ENCODE measurements at regions not wholly inside any gene's neighbourhood (a gene's known extent, or its start where the extent isn't known, plus 50 kb on each side); places are given as distances from the start of the nearest gene placed in this dataset.

- Histone ChIP-seq H2AFZ (no peak overlapping the region), H3K9me3 (ENCODE audit: control insufficient read depth, low read length) (no peaks in the 10 kb centered on the region), H3K36me3 (ENCODE audit: control insufficient read depth, insufficient read depth, low read length) (no peaks in the 10 kb centered on the region), H3K9ac (no peak overlapping the region), H3K27ac (no peak overlapping the region), H3K4me1 (no peaks in the 10 kb centered on the region), H3K4me3 (ENCODE audit: low read depth, low read length) (no peak overlapping the region), H3K79me2 (no peaks in the 10 kb centered on the region), H3K4me2 (ENCODE audit: low read length) (no peak overlapping the region), H3K27me3 (ENCODE audit: control insufficient read depth, insufficient read depth, low read length) (no peaks in the 10 kb centered on the region)
- TF ChIP-seq, protein P1, sequence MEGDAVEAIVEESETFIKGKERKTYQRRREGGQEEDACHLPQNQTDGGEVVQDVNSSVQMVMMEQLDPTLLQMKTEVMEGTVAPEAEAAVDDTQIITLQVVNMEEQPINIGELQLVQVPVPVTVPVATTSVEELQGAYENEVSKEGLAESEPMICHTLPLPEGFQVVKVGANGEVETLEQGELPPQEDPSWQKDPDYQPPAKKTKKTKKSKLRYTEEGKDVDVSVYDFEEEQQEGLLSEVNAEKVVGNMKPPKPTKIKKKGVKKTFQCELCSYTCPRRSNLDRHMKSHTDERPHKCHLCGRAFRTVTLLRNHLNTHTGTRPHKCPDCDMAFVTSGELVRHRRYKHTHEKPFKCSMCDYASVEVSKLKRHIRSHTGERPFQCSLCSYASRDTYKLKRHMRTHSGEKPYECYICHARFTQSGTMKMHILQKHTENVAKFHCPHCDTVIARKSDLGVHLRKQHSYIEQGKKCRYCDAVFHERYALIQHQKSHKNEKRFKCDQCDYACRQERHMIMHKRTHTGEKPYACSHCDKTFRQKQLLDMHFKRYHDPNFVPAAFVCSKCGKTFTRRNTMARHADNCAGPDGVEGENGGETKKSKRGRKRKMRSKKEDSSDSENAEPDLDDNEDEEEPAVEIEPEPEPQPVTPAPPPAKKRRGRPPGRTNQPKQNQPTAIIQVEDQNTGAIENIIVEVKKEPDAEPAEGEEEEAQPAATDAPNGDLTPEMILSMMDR (IDR thresholded peaks at IDR 0.05) = no peak
These were observed 88.5 kb upstream of the ADGRB3 start for GRCh38 chr6:68546620-68547019.

DNA sequence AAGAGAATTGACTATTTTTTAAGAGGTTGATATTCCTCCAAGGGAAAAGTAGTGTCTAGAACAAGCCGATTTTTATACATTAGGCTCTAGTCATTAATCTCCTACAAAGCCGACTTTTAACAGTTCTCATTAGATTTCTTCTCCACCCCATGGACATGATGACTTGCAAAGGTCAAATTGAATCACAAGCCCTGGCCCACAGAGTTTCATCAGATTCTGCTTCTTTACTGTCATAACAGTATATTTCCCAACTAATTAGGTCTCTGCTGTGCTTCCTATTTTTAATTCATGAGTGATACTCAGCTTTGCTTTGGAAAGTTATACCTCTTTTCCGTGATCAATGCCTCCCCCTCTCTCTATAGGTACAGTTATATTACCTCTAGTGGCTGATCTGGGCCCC, 90.6 kb upstream of the ADGRB3 start:
- H3K27ac ChIP-seq = no peak overlapping the region
- H3K36me3 ChIP-seq (ENCODE audit: control insufficient read depth, insufficient read depth, low read length) = no peaks in the 10 kb centered on the region
- H2AFZ ChIP-seq = no peak overlapping the region
- H3K27me3 ChIP-seq (ENCODE audit: control insufficient read depth, insufficient read depth, low read length) = no peaks in the 10 kb centered on the region
- no peak overlapping the region for H3K9ac ChIP-seq
- H3K4me2 ChIP-seq (ENCODE audit: low read length) = no peak overlapping the region
- no peaks in the 10 kb centered on the region for H3K9me3 ChIP-seq (ENCODE audit: control insufficient read depth, low read length)
- H3K4me3 ChIP-seq (ENCODE audit: low read depth, low read length) = no peak overlapping the region
- no peaks in the 10 kb centered on the region for H3K79me2 ChIP-seq
- TF ChIP-seq, protein P1 (IDR thresholded peaks at IDR 0.05) = no peak
- no peaks in the 10 kb centered on the region for H3K4me1 ChIP-seq

- Histone ChIP-seq H3K9ac (no peak overlapping the region), H2AFZ (no peak overlapping the region), H3K36me3 (ENCODE audit: control insufficient read depth, insufficient read depth, low read length) (no peaks in the 10 kb centered on the region), H3K4me1 (no peaks in the 10 kb centered on the region), H3K4me2 (ENCODE audit: low read length) (no peak overlapping the region), H3K4me3 (ENCODE audit: low read depth, low read length) (no peak overlapping the region), H3K9me3 (ENCODE audit: control insufficient read depth, low read length) (no peaks in the 10 kb centered on the region), H3K27me3 (ENCODE audit: control insufficient read depth, insufficient read depth, low read length) (no peaks in the 10 kb centered on the region), H3K27ac (no peak overlapping the region), H3K79me2 (no peaks in the 10 kb centered on the region)
- TF ChIP-seq, protein P1 (IDR thresholded peaks at IDR 0.05) = no peak
These were observed 101.7 kb upstream of the ADGRB3 start for GRCh38 chr6:68533339-68533795.

DNA sequence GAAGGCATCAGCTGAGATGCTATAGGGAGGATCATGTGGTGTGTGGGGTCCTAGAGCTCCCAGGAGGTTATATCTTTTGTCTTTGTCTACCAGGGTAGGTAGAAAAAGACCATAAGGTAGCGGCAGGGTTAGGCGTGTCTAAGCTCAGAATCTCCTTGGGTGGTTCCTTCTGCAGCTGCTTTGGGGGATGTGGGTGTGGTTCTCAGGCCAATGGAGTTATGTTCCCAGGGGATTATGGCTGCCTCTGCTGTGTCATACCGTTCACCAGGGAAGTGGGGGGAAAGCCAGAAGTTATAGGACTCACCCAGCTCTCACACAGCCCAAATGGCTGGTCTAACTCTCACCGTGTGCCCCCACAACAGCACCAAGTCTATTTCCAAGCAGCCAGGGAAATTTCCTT, 107.4 kb upstream of the ADGRB3 start:
- TF ChIP-seq, protein P1 (IDR thresholded peaks at IDR 0.05) = no peak
- Histone ChIP-seq H3K9me3 (ENCODE audit: control insufficient read depth, low read length) (no peaks in the 10 kb centered on the region), H3K79me2 (no peaks in the 10 kb centered on the region)

GRCh38 chr6:68506911-68507310, 128.2 kb upstream of the ADGRB3 start:
- Histone ChIP-seq H3K4me2 (ENCODE audit: low read length) (no peak overlapping the region), H3K36me3 (ENCODE audit: control insufficient read depth, insufficient read depth, low read length) (no peaks in the 10 kb centered on the region), H3K27ac (no peak overlapping the region), H3K9me3 (ENCODE audit: control insufficient read depth, low read length) (no peaks in the 10 kb centered on the region), H3K79me2 (no peaks in the 10 kb centered on the region), H3K4me3 (ENCODE audit: low read depth, low read length) (no peak overlapping the region), H2AFZ (no peak overlapping the region), H3K9ac (no peak overlapping the region), H3K4me1 (no peaks in the 10 kb centered on the region), H3K27me3 (ENCODE audit: control insufficient read depth, insufficient read depth, low read length) (no peaks in the 10 kb centered on the region)
- TF ChIP-seq, protein P1 (IDR thresholded peaks at IDR 0.05) = no peak

More for the DNA sequence above, 107.4 kb upstream of the ADGRB3 start:
- no peaks in the 10 kb centered on the region for H3K36me3 ChIP-seq (ENCODE audit: control insufficient read depth, insufficient read depth, low read length)
- no peak overlapping the region for H2AFZ ChIP-seq
- no peak overlapping the region for H3K9ac ChIP-seq
- H3K27ac ChIP-seq = no peak overlapping the region
- H3K27me3 ChIP-seq (ENCODE audit: control insufficient read depth, insufficient read depth, low read length) = no peaks in the 10 kb centered on the region
- H3K4me2 ChIP-seq (ENCODE audit: low read length) = no peak overlapping the region
- H3K4me3 ChIP-seq (ENCODE audit: low read depth, low read length) = no peak overlapping the region
- no peaks in the 10 kb centered on the region for H3K4me1 ChIP-seq
